NCI-H774 (cell line): ENCODE measurements at regions not wholly inside any gene's neighbourhood (a gene's known extent, or its start where the extent isn't known, plus 50 kb on each side); places are given as distances from the start of the nearest gene placed in this dataset.
A peak's percentile ranks its signal among the peaks of the same experiment; 100 is the strongest.

Source experiments
- DNase-seq: peaks from one replicate; lab custom pipeline; 2025; lab: John Stamatoyannopoulos, UW

GRCh38 chr19:28534766-28535351 lies 678.1 kb downstream of the UQCRFS1 start:
- DNase-seq, result no peak

DNA sequence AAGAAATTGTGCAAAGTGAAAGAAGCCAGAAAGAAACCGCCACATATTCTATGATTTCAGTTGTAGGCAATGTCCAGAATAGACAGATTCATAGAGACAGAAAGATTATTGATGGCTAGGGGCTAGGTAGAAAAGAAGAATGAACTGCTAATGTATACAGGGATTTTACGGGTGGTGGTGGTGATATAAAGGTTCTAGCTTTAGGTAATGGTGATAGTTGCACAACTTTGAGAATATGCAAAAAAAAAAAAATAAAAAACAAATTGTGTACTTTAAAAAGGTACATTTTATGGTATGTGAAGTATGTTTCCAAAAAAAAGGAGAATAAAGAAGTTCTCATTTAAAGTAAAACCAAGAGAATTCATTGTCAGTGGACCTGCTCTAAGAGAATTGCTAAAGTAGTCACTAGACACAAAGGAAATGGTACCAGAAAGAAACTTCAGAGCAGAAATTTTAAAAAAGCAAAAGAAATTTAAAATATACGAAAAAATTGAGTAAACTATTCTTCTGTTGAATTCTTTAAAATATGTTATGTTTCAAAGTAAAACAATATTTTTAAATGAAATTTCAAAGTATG lies 680.1 kb downstream of the UQCRFS1 start:
- no peak for DNase-seq

- DNase-seq, result no peak
Measured at GRCh38 chr19:28531979-28532378, 681.0 kb downstream of the UQCRFS1 start.

- DNase-seq, result no peak
Measured at GRCh38 chr19:28530406-28531035, 682.4 kb downstream of the UQCRFS1 start.

GRCh38 chr19:28526038-28526437 lies 686.9 kb downstream of the UQCRFS1 start:
- no peak for DNase-seq

- DNase-seq, result peak; percentile 26
Measured at GRCh38 chr19:28523619-28524018, 689.3 kb downstream of the UQCRFS1 start.

DNA sequence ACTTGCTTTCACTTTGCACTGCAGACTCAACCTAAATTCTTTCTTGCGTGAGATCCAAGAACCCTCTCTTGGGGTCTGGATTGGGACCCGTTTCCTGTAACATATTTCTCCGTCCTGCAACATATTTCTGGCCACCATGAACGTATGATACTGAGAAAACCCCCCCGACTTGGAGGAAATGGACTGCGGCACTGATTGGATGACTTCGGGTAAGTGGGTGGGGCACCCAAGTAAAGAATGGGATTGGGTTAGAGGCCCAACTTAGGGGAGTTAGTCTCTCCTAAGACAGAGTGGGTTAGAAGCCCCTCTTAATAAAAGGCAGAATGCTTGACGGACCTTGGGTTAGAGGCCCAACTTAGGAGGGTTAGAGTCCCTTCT lies 690.4 kb downstream of the UQCRFS1 start:
- DNase-seq, result no peak

DNA sequence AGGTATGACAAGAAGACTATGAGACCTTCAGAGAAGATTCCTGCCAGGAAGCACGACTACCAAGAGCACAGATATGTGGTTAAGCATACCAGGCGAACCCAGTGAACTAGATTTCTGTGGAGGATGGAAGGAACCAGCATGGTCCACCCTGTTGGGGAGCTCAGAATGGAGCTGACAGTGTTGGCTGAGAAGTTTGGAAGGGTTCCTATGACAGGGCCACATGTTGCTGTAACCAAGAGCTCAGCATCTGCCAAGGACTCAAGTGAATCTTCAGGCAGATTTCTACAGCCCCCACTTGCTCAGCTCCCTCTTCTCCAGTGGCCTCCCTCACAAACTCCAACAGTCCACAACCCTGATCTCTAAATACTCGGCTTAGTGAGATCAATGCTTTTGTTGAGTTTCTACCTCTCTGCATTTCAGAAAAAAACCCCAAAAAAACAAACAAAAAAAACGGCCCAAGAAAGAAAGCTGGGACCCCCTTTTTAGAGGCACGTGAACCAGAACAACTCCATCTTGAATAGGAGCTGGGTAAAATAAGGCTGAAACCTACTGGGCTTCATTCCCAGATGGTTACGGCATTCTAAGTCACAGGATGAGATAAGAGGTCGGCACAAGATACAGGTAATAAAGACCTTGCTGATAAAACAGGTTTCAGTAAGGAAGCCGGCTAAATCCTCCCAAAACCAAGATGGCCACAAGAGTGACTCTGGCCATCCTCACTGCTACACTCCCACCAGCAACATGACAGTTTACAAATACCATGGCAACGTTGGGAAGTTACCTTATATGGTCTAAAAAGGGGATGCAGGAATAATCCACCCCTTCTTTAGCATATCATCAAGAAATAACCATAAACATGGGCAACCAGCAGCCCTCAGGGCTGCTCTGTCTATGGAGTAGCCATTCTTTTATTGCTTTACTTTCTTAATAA lies 691.1 kb downstream of the UQCRFS1 start:
- no peak for DNase-seq

GRCh38 chr19:28520998-28521568 lies 691.9 kb downstream of the UQCRFS1 start:
- no peak for DNase-seq

- DNase-seq, result peak; percentile 70
Measured at GRCh38 chr19:28519952-28520861, 692.7 kb downstream of the UQCRFS1 start.

GRCh38 chr19:28519218-28519779 lies 693.7 kb downstream of the UQCRFS1 start:
- no peak for DNase-seq

GRCh38 chr19:28516415-28516872 lies 696.5 kb downstream of the UQCRFS1 start:
- no peak for DNase-seq

- DNase-seq, result no peak
Measured at GRCh38 chr19:28514166-28514565, 698.8 kb downstream of the UQCRFS1 start.

DNA sequence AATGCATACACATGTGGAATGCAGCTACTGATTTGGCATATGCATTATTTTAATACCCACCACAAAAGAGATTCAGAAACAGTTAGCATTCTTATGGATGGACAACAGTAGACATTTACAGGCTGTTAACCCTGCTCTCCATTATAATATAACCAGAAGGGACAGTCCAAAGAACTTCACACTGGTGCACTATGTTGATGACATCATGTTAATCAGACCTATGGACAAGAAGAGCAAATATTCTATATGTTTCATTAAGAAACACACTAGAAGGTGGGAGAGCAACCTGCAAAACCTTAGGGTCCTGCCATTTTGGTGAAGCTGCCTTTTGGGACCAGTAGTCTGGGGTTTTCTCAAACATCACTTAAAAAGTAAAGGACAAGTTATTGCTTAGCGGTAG lies 701.3 kb downstream of the UQCRFS1 start:
- no peak for DNase-seq

DNA sequence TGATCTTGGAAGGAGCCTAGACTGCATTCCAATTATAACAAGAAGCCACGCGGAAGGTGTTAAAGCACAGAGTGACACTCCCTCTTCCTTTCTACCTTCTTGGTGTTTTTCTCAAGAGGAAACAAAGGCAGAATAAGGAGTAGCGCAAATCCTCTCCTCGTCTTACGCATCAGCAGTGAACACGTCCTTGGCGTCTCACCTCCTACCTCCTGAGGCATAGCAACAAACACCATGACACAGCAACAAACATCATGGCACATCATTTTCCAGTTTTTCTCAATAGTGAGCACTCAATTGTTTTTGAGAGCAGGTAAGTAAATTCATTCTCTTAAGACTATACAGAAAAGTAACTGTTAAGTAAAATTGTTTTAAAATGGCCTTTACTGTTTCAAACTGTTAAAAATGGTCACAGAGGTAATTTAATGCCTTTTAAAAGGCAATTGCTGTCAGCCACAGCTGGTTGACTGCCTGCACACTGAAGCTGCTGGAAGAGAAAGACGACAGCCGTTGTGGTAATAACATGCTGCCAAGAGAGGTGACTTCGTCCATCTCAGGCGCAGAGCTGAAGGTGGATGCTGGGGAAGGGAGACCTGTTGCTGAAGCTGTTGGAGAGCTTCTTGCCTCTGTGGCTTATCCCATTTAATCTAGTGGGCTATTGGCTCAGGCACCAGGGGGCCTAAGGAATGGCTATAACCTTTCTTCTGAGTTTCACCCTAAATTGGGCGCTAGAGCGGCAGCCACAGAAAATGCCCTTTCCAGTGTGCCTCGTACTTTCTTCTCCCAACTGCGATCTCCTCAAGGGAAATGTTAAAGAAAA lies 703.7 kb downstream of the UQCRFS1 start:
- no peak for DNase-seq

- DNase-seq, result no peak
Measured at GRCh38 chr19:28508666-28509065, 704.3 kb downstream of the UQCRFS1 start.

GRCh38 chr19:28505933-28506332 lies 707.0 kb downstream of the UQCRFS1 start:
- DNase-seq, result no peak

GRCh38 chr19:28505134-28505533 lies 707.8 kb downstream of the UQCRFS1 start:
- DNase-seq, result no peak

DNA sequence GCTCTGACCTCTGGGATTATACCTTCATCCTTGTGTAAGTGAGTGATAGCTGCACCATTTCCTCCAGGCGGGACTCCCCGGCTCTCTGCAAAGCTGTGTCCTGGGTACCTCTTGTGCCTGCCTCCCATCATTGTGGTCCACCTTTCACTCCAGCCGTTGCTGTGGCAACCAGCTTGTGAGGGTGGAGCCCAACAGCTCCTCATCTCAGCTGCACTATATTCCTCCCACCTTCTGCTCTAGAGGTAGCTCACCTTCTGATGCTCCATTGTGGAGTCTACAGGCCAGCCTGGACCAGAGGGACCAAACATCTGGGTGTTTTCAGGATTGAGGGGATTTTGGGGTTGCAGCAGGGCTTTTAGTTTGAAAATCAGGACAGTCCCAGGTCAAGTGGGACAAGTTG lies 708.2 kb downstream of the UQCRFS1 start:
- DNase-seq, result no peak

DNA sequence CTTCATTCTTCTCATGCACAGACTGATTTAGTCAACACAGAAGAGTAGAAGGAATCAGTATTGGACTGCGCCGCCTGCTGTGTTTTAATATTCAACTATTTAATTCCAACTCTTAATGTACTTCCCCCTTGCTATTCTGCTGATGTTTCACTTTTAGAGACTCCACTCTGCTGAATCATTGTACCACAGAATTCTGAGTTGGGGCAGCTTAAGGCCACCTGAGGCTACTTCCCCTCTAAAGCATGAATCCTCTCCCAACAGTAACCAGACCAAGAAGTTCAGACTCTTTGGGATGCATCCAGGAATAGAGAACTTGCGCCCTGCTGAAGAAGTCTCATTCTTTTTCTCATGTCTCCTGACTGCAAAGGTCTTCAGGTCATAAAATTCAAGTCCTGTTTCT lies 708.8 kb downstream of the UQCRFS1 start:
- DNase-seq, result no peak
